COLO668 (cell line): ENCODE measurements at regions not wholly inside any gene's neighbourhood (a gene's known extent, or its start where the extent isn't known, plus 50 kb on each side); places are given as distances from the start of the nearest gene placed in this dataset.

Experiments
- DNase-seq: peaks from one replicate; lab custom pipeline; 2025; ENCODE audit not compliant: unreplicated experiment; lab: John Stamatoyannopoulos, UW

DNA sequence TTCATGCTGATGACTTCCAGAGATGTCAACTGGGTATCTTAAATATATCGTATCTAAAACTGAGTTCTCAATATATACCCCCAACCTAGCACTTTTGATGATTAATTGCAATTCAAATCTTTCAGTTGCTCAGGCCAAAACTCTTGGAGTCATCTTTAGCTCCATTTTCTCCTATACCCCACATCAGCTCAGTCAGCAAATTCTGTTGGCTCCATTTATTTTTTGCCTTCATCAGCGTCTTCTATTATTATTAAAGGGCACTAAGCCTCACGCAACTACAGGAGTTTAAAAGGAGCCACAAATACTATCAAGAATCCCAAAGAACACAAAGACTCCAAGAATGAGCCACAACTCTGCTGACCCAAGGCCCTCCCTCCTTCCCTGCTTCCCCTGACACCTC lies 134.9 kb downstream of the KCTD12 start:
- DNase-seq, result no peak

DNA sequence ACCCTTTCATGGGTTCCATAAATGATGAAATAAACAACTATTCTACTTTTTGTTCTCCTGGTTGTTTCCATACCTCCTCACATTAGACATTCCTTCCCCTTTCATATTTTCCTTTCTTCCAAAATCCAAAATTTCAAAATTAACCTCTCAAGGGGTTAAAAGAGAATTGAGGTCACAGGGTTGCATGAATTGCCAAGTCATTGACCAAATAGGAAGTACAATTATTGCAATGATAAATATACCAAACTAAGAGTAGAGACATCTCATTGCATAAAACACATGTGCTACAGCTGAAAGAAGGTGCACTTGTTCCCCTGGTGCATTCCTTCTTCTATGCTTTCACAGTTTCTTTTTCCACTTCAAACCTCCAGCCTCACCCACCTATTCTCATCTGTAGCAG lies 136.1 kb downstream of the KCTD12 start:
- no peak for DNase-seq

DNA sequence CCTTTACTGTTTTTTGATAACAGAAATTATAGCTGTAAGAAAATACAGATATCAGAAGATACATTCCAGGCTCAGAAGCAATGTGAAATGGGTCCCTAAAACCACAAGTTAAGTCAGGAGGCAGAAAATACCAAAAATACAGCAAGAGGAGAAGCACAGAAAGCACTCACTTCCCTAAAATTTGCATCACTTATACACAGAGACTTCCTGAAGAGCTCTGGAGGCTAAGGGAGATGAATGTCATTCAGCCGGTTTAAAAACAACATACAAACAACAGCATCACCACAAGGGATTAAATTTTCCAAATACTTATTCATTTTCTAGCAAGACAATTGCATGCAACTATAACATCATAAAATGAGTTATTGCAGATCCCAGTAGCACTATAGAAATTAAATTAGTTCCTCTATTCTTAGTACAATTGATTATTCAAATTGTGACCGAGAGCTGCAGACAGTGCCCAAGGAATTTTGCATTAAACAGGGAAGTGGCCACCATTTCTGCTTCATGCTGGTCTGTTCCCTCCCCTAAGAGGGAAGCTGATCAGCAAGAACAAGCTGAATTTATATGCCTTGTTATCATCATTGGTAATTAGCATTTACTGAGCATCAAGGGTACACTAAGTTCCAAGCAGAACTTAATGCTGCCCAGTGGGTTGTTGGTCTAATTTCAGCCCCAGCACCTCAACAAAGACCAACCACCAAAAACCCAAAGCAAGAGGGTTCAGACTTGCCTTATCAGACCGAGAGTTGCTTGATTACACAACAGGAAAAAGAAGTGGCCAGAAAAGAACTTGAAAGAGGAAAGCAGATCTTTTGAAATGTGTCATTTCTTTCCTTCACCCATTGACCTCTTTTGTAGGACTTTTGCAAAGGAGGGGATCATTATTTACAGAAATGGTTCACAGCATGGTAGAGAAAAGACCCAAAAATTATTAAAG lies 140.7 kb downstream of the KCTD12 start:
- DNase-seq, result no peak

DNA sequence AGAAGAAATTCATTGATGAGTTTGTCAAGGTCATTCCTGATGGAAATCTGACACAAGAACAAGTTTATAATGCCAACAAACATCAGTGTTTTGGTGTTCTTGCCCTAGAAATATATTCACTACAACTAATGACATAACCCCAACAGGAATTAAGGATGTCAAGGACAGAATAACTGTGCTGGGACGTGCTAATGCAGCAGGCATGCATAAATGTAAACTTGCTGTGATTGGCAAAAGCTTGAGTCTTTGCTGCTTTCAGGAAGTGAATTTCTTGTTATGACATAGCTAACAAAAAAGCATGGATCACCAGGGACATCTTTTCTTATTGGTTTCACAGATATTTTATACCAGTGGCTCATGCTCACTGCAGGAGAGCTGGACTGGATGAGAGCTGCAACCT lies 144.6 kb downstream of the KCTD12 start:
- no peak for DNase-seq

DNA sequence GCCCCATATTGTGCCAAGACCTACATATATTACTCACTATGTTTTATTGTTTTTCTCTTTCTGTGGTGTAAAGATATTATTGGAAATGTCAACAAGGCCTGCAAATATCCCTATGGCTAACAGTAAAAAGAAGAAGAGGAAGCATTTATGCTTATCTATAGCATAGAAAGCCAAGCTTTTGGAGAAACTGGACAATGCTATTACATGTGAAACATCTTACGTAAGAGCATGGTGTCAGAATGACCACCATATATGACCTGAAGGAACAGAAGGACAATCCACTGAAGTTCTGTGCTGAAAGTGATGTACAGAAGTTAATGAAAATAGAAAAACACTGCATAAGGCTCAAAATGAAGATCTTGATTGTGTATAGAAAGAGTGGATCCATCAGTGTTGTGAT lies 145.2 kb downstream of the KCTD12 start:
- DNase-seq, result no peak

DNA sequence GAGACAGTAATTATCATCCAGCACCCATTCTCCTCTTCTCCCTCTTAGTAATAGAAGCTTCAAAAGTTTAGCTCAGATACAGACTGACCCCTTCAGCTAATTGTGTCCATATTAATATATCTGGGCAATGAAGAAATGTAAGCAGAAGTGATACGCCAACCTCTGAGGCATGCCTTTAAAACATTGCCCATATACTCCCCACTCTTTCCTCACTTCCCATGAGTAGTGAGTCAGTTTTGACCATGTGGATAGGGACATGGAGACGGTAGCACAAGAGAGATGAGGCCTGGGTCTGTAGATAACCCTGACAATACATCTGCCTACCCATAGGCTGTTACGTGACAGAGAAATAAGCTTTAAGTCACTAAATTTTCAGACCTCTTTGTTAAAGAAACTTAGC lies 147.6 kb downstream of the KCTD12 start:
- DNase-seq, result no peak

DNA sequence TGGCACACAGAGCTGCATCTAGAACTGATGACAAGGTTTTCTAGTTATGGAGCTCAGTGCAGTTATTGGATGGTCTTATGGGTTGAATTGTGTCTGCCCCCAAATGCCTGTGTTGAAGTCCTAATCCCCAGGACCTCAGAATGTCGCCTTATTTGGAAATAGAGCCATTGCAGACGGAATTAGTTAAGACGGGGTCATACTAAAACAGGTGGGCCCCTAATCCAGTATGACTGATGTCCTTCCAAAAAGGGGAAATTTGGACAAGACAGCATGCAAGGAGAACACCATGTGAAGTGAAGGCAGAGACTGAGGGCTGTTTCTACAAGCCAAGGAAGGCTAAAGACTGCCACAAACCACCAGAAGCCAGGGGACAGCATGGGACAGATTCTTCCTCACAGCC lies 148.7 kb downstream of the KCTD12 start:
- no peak for DNase-seq

DNA sequence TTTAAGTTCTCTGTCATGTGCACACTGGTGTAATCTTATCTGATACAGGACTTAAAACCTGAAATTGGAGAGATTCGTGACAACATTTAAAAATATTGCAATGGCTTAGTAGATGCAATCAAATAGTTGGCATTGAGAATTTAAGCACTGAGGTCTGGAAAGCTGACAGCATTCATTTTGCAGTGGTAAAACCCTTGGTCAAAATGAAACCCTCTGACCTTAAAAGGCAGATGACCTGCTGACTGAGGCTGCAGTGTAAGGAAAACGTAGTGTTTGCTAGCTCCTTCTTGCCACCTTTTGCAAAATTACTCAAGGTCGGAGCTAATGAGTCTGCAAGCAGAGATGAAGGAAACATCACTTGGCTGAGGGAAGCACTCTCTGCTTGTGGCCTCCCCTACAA lies 150.6 kb downstream of the KCTD12 start:
- DNase-seq, result no peak

DNA sequence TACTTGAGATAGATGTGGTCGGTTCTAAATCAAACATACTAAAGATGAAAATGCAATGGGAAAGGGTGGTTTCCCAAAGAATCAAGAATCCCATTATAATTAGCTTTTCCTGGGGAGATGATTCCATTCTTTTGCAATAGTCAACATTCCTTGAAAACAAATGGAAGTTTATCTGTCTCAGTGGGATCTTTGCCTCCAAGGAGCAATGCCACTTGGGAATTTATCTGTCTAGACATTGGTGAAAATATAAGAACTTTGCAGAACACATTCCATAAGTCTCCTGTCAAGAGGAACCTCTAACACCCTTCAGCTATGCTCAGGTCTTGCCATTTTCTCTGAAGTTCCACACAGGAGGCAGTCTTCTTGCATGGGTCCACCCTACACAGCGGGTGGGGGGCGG lies 152.5 kb downstream of the KCTD12 start:
- no peak for DNase-seq

DNA sequence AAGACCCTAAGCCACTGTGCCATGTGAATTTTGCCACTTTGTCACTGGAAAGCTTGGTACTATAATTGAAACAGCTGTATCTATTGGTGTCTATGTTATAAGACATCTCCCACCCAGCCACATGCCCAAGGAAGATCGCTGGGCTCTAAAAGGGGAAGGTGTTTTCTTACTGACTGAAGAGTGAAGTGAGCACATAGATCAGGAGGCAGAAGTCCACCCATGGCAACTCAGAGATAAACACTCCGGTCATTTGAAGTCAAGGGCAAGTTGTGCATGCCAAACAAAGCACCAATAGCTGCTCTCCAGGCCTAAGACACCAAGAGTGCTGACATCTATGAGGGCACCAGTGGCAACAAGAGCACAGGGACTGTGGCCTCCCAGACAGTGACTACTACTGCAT lies 153.8 kb downstream of the KCTD12 start:
- DNase-seq, result no peak

DNA sequence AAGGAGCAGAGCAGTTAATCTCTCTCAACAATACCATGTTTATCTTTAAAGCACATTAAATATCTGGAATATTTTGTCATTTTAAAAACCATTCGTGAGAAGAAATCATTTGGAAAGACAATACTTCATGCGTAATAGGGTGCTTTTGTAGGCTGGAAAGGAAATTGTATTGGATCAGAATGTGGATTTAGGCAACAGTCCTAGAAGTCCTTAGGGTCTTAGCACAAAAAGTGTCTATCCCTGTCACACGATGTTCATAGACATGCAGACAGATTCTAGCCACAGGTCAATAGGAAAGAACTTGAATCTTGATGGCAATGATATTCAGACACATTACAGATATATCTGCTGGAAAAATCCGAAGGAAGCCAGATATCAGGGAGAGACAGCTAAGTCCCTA lies 156.0 kb downstream of the KCTD12 start:
- DNase-seq, result no peak

DNA sequence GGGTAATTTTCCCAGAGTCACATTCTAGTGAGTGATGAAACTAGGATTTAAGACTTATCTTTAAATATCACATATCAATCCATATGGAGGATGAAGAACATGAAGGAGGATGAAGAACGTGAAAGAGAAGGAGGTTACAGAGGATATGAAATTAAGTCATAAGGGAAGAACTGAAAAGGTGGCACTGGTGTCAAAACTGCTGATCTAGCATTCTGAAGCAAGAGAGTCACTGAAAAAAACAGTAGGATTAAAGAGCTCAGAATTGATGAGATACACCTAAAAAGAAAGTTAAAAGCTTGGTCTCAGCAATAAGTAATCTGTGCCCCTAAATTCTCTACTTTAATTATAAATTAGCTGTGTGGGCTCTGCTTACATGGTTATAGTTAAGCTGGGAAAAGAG lies 156.5 kb downstream of the KCTD12 start:
- DNase-seq, result no peak

DNA sequence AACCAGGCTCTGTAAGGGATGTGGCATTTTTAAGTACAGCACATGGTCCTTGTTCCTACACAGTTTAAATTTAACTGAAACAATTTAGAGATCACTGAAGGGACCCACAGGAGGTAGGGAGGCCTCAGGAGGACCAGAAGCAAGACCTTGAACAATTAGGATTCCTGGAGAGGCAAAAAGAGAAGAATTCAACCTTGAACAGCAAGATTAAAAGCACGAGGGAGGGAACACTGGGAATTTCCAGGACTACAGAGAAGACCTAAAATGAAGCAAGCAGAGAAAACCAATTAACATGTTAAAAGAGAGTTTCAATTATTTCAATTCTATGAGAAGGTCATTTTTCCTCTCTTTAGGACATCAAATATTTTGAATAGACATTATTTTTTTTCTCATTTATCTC lies 160.3 kb downstream of the KCTD12 start:
- DNase-seq, result no peak

DNA sequence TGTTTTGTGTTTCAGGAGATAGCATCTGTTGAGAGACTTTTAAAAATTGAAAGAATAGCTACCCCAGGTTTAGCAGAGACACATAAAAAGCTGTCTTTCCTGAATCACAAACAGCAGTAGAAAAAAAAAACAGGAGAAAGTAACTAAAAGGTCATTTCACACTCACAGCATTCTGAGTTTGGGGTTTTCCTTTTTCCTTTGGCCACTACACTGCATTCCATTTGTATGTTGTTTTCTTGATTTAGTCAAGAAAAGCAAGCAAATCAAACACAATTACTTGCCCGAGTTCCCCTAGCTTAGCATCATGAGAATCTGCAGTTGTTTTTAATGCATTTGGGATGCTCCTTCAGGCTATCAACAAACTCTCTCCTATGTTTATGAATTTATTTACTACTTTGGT lies 161.0 kb downstream of the KCTD12 start:
- DNase-seq, result no peak

DNA sequence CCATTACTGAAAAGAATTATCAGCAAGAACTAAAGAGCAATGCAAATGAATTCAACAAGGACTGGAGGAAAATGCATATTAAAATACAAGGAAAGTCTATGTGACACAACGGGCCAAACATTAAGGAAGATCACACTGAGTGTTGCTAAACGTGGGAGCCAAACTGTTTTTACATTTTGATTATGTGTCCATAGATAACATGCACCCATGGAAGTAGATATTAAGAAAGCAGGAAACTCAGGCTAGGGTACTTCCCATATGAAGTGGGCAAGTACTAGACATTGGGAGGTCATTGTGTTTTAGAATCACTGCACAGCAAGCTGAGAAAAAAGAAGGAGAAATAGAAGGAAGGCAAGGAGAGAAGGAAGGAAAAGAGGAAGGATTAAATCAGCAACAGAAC lies 161.8 kb downstream of the KCTD12 start:
- no peak for DNase-seq

DNA sequence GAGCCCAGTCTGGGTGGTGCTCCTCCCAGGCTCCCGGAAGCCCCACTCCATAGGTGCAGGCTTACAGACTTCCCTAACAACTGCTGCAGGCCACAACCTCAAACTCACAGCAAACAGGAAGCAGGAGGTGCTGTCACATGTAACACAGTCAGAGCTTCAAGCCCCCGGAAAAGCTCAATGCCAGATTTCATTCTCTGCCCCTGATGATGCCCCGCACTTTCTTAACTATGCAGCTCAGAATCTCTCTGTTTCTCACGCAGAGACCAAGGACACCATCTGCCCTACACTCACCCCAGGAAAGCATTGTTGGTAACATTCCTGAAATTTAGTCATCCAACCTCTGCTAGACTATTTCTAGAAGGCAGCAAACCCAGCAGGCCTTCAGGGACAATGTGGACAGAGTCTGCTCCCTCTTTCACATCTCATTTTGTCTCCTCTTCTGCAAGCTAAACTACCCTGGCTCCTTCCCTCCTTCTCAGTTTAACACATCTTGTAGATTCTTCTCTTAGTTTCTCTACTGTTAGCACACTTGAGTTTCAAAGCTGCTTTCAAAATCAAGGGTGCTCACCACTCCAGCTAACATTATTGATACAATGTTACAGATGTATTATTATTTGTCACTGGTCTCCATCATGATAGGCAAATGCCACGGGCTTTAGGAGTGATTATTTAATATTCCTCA lies 162.5 kb downstream of the KCTD12 start:
- DNase-seq, result no peak

DNA sequence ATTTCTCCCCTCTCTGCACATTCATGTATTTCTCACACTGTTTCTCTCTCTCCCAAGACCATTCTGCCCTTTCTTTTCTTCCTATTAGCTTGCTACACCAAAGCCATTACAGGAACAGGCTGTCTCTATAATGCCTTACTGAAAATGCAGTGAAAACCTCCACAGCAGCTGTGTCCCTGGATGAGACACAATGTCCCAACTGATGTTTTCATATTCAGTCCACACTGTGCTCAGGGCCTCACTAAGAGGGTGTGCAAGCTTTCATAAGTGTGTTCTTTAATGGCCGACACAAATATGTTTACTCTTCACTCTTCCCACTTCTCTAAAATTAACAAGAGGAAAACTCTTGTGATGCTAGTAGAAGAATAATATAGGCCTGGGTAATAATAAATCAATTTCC lies 163.4 kb downstream of the KCTD12 start:
- DNase-seq, result no peak

DNA sequence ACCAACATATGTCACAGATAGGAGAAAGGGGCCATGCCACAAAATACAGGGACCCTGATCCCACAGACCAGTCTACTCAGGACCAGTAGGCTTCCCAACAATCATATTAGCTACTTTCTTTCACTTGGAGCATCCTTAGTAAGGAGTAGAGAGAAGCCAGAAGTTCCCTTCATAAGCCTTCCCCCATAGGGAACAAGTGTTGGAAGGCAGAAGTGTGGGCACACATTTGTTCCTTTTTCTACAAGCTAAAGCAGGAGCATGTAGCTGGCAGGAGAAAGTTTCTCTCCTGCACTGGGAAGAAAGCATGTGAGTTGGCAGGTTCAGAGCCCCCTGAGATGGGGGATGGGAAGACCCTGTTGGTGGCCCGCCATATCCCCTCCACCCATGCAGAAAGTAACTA lies 165.4 kb downstream of the KCTD12 start:
- DNase-seq, result no peak

DNA sequence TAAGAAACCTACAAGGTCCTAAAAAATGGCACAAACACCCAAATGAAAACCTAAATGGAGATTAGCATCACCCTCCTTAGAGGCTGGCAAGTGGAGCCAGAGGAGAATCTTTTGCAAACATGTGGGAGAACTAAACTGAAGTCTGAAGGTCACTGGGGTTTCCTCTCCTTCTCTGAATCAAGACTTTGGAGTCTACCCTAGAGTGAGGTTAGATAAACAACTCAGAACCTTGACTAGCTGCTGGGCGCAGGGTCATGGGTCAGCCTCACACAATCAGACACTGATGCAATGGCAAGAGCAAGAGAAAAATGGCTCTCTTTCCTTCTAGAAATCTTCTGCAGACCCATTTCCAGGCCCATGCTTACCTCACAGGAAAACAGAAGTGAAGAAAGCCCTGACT lies 165.8 kb downstream of the KCTD12 start:
- no peak for DNase-seq

DNA sequence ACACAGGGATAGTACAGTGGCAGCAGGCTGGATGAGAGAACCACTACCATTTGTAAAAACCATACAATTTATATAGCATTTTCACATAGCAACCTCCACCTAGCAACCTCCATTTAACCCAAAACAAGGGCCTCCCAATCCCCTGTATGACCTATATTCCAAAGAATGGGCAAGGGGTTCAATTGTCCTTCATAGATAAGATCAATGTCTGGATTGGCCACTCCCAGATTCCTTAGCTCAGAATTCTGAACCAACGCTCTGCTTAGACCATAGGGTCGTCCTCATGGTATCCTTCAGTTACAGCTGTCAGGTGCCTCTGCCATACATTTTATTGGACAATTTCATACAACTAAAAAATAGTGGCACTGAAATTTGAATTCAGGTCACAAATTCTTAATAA lies 166.2 kb downstream of the KCTD12 start:
- DNase-seq, result no peak

DNA sequence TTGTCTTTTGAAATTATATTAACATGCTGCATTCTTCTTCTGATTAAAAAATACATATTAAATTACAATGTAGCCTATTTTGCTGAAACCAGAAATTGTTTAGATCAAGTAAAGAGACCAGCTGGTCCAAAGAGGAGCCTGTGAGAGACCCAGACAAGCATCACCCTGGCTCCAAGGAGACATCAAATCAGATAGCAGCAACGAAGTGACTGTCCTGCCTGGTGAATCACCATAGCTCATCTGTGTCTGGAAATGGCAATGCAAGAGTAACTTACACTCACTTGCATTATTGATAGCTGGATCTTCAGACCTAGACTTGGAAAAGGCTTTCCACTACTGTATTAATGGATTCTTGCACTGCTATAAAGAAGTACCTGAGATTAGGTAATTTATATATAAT lies 169.1 kb downstream of the KCTD12 start:
- no peak for DNase-seq

DNA sequence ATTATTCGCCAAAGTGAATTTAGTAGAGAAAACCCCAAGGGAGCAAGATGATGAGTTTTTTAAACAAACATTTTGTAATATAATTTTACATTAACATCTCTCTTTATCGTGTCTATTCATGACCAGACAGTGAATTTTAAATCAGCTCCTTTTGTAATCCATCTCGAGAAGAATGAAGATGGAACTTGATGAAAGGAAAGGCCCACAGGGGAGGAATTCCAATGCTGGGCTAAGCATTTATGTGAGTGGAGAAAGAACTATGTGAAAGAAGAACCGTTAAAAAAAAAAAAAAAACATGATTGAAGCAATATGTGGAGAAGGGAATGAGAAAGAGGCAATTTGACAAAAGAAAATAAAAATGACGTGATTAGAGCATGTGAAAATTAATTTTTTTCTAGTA lies 170.6 kb downstream of the KCTD12 start:
- DNase-seq, result no peak

DNA sequence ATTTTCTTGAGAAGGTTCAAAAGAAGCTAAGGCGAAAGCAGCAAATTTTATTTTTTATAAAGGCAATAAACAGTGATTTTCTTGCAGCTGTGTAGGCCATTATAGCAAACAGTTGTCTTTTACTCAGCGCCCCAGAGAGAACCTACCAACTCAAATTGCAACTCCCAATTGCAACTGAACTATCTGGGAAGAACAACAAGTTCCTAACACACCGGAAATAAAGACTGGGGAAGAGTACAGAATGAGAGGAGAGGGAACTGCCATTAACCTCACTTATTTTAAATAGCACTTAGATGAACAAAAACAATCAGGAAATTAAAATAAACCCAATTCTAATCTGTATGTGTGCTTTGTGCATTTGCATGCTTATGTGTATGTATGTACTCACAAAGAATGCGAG lies 171.1 kb downstream of the KCTD12 start:
- DNase-seq, result no peak
